IPS-NIHi11 (cell line): ENCODE measurements at regions not wholly inside any gene's neighbourhood (a gene's known extent, or its start where the extent isn't known, plus 50 kb on each side); places are given as distances from the start of the nearest gene placed in this dataset.
"Not testable (repeated sequence)": the region's sequence is repeated elsewhere in the genome, so short reads cannot be mapped to it uniquely, and the experiment has no call there.

ENCODE experiments used
- DNase-seq: peaks from one replicate; pipeline ENCODE4 v3.0.0; 2012; ENCODE audit warnings: mixed read lengths, low spot score

DNA sequence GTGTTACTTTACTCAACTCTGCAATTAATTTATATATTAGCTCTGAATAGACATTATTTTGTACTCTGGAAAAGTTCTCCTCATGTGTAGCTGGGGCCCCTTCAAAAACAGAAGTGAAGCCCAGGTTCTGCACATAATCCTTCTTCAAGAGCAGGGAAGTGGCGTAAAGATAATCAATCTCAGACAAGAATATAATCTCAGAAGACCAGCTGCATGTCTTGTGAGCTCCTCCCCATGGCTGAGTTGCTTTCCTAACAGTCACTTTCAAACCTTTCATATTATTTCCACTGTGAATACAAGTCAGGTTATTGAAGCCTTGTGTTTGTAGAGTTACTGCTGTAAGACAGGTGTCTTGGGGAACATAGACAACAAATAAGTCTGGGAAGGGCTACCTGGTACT is 691.9 kb downstream of the RFPL4B start:
- no peak for DNase-seq

DNA sequence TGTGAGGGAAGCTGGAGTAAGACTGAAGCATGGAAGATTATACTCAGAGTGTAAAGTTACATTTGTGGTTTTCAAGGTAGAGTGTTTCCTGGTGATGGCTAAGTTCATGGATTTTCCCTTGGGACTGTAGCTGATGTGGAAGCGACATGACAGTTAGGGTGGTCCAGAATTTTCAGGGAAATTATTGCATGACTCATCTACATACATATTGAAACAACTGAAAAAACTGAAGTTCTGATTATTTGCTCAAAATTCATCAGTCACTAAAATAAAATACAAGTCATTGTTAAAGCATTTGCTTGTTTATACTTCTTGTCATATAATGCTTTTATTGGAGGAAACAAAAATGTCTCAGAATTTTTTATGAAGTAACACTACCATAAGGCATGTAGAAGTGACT is 700.0 kb downstream of the RFPL4B start:
- DNase-seq: no peak

DNA sequence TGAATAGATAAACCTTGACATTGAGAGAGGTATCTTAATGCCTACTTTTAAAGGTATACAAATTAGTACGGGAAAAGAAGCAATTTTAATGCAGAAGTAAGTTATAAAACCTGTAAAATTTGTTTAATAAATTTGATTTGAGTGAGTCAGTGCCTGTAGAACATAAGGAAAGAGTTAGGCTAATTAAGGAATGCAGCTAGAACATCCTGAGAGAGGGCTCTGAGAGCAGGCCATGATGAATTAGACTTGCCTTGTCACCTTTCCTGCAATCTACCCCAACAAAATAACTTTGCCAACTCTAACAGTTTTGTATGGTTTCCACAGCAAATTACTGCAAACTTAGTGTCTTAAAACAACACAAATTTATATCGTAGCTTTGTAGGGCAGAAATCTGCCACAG is 700.8 kb downstream of the RFPL4B start:
- DNase-seq: no peak

DNA sequence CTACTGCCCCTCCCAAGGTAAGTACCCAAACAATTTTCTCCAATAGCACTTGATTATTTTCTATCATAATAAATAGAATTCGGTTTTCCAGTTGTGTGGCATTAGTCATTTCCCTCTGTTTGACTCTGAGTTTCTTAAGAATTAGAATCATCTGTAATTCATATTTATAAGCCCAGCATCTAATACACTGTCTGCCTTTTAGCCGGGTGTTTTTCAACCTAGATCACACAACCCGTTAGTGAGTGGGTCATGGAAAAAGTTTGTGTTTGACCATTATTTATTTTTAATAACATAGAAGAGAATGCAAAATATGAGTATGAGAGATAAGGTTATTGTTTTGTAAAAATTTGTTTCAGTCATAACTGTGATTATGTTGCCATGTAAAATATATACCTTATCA is 701.6 kb downstream of the RFPL4B start:
- DNase-seq: no peak

DNA sequence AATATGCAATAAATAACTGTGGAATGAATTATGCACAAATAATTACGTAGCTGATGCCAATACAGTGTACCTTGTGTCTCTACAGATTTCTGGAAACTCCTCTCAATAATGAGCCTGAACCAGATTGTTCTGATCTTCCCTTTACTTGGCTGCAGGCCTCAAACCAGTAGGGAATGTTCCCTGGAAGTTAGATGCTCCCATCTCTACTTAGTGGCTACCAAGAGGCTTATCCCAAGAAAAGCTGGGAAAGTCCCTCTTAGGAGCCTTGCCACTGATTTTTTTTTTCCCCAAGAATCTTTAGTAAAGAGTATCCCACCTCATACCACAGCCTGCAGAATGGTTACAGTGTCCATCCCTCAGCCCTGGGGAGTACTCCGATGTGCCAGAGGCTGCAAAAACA is 702.1 kb downstream of the RFPL4B start:
- DNase-seq: no peak

DNA sequence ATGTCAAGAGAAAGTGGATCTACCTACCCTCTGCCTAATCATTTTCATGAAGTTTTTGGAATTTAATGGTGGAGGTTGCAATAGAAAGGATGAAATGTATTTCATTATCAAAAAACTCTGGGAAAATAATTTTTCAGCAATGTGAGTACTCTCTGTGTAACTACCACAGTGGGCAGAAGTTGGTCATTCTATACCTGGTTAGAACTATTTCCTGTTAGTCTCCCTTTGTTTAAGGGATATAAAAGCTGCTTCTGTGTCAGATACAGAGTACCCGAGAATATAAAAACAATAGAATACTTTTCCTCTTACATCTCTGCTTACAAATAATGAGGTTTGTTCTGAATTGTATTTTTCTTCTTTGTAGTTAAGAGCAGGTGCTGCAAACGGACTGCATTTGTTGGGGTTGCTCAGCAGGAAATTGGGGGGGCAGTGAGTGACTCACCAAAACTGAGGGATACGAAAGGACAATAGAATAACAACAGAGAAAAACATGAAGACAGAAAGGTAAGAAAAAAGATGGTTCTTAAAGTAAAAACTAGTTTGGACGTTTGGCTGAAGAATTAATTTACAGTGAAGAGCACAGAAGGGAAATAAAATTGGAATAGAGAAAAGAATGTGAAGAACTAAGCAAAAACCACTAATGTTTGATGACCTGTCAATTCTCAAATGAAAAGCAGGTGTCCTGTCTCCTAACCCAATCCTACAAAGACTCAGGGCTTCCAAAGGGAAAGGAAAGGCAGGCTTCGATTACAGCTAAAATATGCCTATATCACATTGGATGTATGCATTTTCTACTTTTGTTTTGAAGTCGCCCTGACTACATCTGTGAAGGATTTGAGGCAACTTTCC is 703.1 kb downstream of the RFPL4B start:
- no peak for DNase-seq

DNA sequence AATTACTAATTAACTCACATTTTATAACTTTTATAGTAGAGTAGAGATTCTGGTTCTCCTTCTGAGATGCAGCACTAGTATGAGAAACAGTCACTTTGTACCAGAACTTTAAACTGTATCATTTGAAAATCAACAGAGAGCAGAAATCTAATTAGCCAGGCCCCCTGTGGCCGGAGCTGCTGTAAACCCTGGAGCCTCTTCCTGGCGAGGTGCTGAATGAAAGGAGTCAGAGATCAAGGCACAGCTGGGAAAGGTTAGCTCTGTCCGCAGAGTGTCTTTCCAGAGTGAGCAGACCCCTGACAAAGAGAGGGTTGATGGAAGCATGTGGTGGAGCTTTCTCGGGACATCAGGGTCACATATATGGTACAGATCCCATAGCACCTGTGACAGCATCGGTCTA is 703.8 kb downstream of the RFPL4B start:
- DNase-seq: peak; percentile 33

DNA sequence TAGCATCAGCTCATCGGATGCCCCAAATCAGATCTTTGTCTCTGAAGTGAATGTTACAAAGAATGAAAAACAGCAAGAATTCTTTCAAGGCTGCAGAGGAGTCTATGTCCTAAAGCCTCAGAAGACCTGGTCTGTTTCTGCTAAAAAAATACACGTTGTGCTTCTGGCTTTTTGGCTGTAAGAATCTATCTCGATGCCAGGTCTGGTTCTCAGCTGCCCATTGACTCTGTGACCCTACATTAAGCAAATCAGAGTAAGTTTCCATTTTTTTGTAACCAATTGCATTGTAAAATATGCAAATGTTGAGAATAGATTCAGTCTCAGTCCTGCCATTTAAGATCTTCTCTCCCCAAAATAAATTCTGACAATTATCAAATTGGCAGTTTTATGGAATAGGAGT is 705.4 kb downstream of the RFPL4B start:
- no peak for DNase-seq

DNA sequence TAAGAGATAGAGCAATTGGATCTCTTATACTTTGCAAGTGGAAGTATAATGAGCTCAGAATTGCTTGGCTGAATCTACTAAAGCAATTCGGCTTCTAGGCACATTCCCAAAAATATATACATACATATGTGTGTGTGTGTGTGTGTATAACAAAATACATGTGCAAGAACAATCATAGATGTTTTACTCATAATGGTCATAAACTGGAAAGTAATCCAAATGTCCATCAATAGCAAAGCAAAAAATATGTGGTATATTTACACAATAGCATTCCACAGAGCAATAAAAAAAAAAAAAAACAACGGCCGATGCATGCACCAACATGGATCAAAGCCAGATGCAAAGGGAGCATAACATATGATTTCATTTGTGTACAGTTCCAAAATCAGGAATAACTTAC is 707.9 kb downstream of the RFPL4B start:
- DNase-seq: no peak

DNA sequence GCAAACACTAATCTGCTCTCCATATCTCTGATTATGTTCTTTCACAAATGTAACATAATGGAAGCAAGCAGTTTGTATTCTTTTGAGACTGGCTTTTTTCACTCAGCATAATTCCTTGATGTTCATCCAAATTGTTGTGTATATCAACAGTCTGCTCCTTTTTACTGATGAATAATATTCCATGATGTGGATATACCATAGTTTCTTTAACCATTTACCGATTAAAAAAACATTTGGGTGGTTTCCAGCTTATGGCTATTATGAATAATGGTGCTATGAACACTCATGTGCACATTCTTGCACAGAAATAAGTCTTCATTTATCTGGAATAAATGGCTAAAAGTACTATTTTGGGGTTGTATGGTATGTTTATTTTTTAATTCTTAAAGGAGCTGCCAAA is 708.9 kb downstream of the RFPL4B start:
- DNase-seq: no peak

DNA sequence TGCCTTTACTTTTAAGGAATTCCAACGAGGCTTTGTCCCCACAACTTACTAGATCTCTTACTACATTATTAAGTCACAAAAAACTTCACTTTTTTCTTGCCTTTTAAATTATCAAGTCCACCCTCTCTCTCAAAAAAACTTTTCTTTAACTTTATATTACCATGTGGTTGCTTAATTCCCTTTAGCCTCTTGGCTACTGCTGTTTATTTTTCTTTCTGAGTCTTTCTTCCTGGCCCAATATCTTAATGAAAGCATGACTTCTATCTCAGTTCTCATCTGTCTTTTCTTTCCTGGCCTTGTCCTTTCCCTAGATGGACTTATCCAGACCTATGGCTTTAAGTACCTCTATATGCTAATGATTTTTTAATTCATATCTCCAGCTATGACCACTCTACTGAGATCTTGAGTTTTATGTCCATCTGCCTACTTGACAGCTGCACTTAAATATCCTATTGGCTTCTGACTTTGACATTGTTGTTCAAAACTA is 710.5 kb downstream of the RFPL4B start:
- DNase-seq: no peak

DNA sequence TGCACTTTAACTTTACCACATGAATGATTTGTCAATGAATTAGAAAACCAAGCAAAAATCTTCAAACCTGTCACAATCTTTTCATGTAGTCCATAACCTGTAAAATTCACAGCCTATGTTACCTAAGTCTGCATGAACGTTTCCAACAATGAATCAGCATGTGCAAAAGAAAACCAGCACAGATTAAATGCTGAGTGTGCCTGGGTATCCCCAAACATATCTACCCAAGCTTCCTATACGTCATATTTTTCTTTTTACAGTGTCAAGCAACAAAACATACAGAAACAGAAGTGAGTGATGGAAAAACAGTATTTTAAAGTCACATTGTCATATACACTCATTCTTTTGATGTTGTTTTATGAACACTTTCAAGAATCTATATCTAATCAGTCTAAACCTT is 713.5 kb downstream of the RFPL4B start:
- no peak for DNase-seq

DNA sequence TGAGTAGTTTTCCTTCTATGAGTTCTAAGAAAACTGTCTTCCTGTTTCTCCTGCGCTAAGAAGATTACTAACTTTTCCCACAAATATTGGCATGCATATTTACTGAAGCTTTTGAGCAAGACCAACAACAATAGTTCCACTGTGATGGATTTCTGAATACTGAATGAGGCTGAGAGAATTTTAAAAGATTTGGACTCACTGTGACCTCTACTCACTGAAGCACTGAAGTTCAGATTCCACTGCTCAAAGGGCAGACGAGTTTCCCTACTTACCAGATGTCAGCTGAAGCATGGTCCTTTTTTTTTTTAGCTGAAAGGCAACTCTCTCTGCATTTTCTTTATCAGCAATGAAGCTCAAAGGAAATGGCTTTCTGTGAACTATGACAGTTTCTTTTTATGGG is 718.5 kb downstream of the RFPL4B start:
- DNase-seq: no peak

DNA sequence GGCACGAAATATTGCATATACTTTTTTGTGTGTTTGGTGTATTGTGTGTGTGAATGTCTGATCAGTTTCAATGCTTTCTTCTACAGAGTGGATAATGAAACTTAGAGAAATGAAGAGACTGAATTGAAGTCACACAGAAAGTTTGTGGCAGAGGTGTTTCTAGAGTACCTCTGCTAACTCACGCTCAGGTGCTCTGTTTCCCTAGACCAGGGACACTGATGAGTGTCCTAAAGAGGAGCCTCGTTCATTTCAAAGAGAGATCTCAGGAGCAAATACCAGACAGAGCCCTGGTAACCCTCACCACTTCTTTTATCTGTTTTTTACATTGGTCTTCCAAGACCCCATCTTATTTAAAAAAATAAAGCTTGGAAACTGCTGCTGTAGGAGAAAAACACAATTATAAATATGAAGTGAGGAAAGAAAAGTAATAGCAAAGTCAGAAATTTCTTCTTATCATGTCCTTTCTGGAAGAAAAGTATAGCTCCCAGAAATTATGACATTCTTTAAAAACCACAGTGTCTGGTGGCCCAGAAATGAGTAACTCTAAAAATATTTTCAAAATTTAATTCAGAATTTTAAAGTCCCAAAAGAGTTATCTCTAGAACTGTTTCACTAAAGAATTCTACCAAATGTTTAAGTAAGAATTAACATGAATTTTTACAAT is 720.6 kb downstream of the RFPL4B start:
- DNase-seq: no peak

DNA sequence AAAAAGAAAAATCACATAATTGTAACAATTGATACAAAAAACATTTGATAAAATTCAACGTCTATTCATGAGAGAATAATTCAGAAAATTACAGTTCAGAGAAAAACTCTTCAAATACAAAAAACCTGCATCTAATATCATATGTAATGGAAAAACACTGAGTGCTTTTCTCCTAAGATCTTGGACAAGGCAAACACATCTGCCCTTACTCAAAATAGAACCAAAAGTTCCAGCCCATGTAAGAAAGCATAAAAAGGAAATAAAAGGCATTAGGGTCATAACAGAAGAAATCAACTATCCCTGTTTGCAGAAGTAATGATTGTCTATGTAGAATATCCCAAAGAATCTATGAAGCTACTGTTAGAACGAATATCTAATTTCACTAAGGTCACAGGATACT is 721.4 kb downstream of the RFPL4B start:
- DNase-seq: no peak

DNA sequence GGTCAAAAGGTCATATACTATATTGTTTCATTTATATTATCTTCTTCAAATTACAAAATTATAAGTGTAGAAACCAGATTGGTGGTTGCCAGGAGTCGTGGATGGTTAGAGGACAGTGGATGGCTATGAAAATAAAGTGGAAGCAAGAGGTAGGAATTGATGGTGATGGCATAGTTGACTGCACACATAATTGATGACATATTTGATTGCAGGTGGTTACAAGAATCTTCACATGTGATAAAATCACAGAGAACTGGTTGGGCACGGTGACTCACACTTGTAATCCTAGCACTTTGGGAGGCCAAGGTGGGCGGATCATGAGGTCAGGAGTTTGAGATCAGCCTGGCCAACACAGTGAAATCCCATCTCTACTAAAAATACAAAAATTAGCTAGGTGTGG is 723.6 kb downstream of the RFPL4B start:
- not testable (repeated sequence) for DNase-seq

DNA sequence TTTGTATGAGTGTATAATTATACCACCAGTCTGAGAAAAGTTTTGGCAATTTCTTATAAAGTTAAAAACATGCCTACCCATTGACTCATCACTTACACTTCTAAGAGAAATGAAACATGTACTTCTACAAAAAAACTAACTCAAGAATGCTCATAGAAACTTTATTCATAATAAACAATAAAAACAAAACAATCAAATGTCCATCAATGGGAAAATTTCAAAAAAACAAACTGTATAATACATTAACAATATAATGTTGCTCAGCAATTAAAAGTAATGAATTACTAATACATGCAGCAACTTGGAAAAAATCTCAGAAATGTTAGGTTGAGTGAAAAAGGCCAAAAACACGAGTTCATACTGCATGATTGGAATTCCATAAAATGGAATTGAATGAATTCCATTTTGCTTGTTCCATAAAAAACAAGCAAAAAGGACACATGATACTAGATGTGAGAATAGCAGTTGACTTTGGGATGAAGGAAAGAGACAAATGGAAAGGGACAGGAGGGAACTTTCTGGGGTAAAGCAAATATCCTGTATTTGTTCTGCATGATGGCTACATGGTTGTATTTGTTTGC is 726.6 kb downstream of the RFPL4B start:
- no peak for DNase-seq

DNA sequence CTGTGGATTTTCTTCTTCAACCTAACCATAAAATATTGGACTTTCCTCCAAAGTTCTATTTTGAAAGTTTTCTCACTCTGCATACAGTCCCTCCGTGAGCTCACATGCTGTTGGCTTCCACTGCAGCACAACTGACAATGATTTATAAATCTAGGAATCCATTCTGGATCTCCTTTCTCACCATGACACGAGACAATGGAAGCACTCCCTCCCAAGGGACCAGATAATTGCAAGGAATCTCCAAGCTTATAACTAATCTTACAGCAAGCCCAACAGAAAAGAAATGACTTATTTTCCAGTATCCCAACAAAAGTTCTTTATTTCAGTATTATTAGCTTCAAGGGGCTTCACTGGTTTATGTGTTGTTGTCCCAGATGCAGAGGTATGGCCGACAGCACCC is 729.0 kb downstream of the RFPL4B start:
- DNase-seq: no peak

DNA sequence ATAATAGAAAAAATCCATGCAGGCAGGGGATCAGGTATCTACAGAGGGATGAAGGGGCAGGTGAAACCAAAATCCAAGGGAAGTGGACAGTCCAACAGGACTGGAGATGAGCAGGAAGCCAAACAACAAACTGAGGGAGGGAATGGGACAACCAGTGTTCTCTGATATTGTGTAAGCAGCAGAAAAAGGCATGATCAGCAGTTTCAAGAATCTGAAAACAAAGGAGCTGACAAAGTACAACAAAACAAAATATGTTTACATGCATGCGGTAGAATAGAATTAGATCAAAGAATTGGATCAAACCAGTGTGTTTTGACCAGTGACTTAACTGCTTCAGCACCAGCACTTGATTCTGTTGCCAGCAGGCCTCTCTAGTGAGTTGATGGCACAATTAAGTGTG is 729.7 kb downstream of the RFPL4B start:
- no peak for DNase-seq

DNA sequence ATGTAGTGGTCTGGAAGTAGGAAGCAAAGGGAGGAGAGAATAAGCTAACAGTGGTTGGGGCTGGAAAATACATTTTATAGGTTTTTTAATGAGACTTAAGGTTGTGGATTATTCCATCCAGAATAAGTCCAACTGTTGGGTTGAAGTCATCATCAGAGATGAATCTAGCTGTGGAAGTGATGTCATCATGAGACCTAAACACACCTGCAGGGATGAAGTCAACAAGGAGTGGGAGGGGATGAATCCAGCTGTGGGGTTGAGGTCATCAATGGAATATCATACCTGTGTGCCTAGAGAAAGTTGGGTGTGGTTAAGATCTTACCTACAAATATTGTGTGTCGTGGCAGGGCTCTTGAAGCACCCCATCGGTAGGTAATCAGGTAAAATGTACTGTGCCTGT is 730.7 kb downstream of the RFPL4B start:
- DNase-seq: no peak

DNA sequence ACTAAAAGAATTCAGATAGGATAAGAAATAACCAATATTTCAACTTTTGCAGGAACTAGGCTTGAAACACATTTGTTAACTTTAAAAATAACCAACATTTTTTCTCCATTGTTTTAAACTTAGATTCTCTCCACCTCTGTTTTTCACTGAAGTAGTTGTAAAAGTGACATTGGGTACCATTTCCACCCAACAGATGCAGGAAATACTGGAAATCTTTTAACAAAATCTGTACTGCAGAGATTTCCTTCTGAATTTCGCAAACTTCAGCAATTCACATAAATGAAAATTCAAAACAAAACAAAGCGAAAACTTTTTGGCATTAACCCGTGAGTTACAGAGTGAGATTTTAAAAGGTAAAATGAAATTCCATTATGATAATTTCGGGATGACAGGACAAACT is 731.7 kb downstream of the RFPL4B start:
- DNase-seq: no peak

DNA sequence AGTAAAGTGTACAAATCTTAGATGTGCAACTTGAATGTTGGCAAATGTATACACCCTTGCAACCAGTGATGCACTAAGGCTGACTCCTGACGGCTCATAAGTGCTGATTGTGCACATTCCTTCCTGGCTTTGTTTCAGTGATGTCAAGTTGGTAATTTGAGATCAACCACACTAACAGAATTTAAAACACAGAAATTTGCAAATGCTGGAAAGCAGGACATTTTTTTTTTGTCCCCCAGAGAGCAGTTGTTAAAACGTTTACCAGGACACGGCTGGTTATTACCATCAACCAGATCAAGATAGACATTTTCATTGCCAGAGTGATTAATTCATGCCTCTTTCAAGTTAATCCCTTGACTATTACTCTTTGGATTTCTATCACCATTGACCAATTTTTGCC is 735.6 kb downstream of the RFPL4B start:
- DNase-seq: peak; percentile 14

DNA sequence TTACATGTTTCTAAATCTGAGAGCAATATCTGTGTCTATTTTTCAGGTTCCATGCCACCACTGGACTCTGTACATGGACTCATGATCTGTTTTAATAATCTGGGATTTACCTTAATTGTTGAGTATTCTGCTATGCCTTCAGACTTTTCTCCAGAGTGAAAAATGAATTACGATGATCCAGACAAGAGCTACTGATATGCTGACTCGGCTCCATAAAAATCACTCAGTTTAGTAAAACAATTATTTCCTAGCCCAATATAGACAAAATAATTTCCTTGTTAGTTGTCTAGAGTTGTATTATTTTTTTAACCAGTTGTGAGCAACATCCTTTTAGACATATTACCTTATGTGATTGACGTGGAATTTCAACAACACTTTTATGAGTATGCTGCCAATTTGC is 736.8 kb downstream of the RFPL4B start:
- DNase-seq: no peak
